IPS-20b (cell line): ENCODE measurements at regions not wholly inside any gene's neighbourhood (a gene's known extent, or its start where the extent isn't known, plus 50 kb on each side); places are given as distances from the start of the nearest gene placed in this dataset.

Experiments used
- H3K27ac ChIP-seq: one replicate; pipeline ENCODE4 v1.5.1; 2013; ENCODE audit warnings: low read length
- H3K27me3 ChIP-seq: 2 replicates; pipeline ENCODE4 v1.6.1; 2013; ENCODE audit warnings: mild to moderate bottlenecking, low read length, inconsistent platforms; ENCODE audit not compliant: insufficient read depth
- H3K36me3 ChIP-seq: 2 replicates; pipeline ENCODE4 v1.6.1; 2013; ENCODE audit warnings: low read depth, mild to moderate bottlenecking, inconsistent platforms, low read length, moderate library complexity; ENCODE audit not compliant: insufficient read depth
- H3K4me1 ChIP-seq: 2 replicates; pipeline ENCODE4 v1.6.1; 2013; ENCODE audit warnings: mild to moderate bottlenecking, control low read depth, inconsistent platforms, low read length, moderate library complexity; ENCODE audit not compliant: insufficient read depth
- H3K4me3 ChIP-seq: 2 replicates; pipeline ENCODE4 v1.5.1; 2013; ENCODE audit warnings: mild to moderate bottlenecking, low read length, inconsistent platforms
- H3K9ac ChIP-seq: 2 replicates; pipeline ENCODE4 v1.6.1; 2013; ENCODE audit warnings: low read depth, mild to moderate bottlenecking, inconsistent platforms, low read length, moderate library complexity
- H3K9me3 ChIP-seq: 2 replicates; pipeline ENCODE4 v1.6.1; 2013; ENCODE audit warnings: mild to moderate bottlenecking, low read depth, low read length, inconsistent platforms; ENCODE audit not compliant: insufficient read depth

DNA sequence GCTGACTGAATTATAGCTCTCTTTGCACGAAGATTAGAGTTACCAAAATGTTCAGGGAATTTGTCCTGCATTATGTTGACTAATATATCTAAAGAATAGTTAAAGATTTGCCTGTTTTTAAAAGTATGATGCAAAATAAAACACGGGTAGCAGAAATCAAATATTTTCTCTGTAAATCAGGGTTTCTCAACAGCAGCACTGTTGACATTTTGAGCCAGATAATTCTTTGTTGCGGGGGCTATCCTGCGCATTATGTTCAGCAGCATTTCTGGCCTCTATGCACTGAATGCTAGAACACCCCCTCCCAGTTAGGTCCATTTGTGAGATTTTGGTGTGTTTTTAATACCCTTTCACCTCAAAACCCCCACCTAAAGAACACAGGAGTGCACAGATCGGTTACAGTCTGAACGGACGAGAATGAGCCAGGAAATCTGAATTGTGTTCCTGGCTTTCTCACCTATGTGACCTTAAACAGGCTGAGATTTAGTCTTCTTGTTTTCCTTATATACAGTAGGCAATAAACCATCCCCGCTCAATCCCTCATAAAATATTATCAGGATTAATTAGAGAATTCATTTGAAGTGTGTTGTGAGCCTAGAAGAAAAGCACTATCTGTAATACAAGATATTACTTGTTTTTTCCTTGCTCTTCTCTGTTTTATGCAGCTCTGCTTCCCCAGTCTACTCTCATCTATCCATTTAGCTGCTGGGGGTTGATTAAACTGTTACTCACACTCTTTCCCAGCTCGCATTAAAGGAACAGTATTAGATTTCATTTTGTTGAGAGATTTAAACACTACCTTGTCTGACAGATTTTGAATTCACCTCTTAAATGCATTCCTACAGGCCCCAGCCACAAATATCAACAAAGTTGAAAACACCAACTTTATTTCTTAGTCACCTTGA is 247.5 kb upstream of the GOLIM4 start:
- H3K9me3 ChIP-seq = no peaks in the 10 kb centered on the region
- no peak overlapping the region for H3K4me3 ChIP-seq
- H3K27ac ChIP-seq = no peak overlapping the region
- H3K27me3 ChIP-seq = no peaks in the 10 kb centered on the region
- H3K9ac ChIP-seq = no peak overlapping the region
- no peaks in the 10 kb centered on the region for H3K36me3 ChIP-seq
- peaks cover 6% of the 10 kb centered on the region; the same call in 1 of the 2 replicates for H3K4me1 ChIP-seq

DNA sequence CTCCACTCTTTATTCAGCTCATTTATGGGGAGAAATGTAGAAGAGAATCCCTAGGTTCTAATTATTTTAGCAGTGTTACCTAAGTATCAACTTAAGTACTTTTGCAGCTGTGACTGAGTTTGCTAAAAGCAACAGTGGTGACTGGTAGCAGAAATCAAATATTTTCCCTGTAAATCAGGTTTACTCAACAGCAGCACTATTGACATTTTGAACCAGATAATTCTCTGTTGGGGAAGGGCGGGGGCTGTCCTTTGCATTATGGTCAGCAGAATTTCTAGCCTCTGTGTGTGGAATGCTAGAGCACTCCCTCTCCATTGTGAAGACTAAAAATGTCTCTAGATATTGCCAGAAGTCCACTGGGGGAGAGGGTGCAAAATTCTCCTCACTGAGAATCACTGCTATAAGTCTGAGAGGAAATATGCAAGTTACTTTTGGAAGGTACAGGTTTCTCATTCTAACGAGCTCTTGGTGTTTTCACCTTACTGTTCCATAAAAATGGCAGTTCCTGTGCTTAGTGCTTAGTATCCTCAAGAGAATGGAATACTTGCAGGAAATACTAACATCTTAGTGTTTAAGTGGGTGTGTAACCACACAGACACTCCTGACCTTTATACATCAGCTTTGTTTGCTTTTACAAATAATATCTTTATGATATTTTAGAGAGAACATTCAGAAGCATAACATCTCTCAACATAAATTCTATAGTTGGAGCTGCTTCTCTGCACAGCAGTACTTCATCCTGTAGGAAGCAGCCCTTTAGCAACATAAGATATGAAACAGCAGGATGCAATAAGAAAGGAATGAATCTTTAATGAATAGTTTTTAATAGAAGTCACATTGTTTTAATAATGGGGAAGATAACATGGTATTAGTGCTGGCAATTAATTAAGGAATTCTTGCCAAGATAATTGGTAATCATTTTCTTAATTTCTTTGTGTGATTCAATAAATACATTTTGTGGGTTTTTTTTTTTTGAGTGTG is 246.5 kb upstream of the GOLIM4 start:
- Histone ChIP-seq H3K9ac (no peak overlapping the region), H3K27ac (no peak overlapping the region), H3K9me3 (no peaks in the 10 kb centered on the region), H3K27me3 (no peaks in the 10 kb centered on the region), H3K4me1 (peaks cover 6% of the 10 kb centered on the region; the same call in 1 of the 2 replicates), H3K4me3 (no peak overlapping the region), H3K36me3 (no peaks in the 10 kb centered on the region)

DNA sequence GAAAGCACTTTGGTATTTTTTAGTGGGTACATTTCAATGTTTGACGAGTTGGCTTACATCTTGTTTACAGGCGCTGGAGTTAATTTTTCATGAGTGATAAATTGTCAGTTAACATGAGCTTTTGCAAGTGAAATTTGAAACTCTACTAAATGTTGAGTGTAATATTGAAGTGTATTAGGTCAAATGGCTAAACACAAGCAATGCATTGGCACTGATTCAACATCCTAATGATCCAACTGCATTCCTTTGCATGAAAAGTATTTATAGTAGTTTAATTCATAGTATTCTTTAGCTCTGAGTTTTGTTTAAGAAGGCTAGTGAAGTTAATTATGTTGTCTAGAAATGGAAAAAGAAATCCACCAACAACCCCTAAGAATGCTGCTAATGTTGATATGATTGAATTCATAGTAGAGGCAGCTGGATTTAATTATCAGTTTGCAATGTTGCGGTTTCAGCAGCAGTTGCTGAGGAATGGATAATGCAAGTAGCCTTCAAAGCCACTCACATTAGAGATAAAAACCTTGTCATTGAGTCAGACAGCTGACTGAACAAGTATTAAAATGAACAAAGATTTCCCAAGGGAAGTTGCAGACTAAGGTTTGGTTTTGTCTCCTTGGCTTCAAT is 245.6 kb upstream of the GOLIM4 start:
- peaks cover 6% of the 10 kb centered on the region; the same call in 1 of the 2 replicates for H3K4me1 ChIP-seq
- H3K9me3 ChIP-seq = no peaks in the 10 kb centered on the region
- H3K9ac ChIP-seq = no peak overlapping the region
- H3K36me3 ChIP-seq = no peaks in the 10 kb centered on the region
- H3K4me3 ChIP-seq = no peak overlapping the region
- no peak overlapping the region for H3K27ac ChIP-seq
- no peaks in the 10 kb centered on the region for H3K27me3 ChIP-seq

DNA sequence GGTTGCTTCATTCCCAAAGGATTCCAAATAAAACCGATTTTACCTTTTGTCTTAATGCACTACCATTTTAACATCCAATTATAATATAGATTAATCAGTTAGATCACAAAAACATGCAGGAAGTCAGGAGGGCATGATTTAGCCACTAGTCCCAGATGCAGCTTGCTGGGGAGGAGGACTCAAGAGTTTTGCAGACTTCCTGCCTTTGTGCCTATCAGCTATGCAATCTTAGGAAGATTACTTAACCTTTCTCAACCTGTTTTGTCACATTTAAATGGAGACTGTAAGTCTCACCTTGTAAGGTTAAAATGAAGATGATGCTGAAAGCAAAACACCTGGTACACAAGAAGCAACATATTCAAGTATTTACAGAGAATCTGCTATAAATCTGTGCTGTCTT is 242.4 kb upstream of the GOLIM4 start:
- no peaks in the 10 kb centered on the region for H3K9me3 ChIP-seq
- H3K27me3 ChIP-seq = no peaks in the 10 kb centered on the region
- peaks cover 6% of the 10 kb centered on the region; the same call in 1 of the 2 replicates for H3K4me1 ChIP-seq
- no peak overlapping the region for H3K9ac ChIP-seq
- no peak overlapping the region for H3K27ac ChIP-seq
- no peak overlapping the region for H3K4me3 ChIP-seq
- no peaks in the 10 kb centered on the region for H3K36me3 ChIP-seq

DNA sequence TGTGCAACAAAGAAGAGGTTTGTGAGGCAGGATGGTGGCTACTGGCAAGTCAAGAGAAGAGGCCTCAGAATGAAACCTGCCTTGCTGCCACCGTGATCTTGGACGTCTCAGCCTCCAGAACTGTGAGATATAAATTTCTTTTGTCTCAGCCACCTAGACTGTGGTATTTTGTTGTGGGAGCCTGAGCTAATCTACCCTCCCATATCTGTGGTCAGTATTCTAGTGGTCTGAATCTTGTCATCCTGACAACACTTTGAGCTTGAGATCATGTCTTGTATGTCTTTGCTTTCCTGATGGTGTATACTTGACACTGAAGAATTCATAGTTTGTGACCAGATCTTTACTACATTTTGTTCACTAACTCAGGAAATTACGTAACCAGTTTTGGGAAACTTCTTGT is 240.6 kb upstream of the GOLIM4 start:
- H3K9me3 ChIP-seq = no peaks in the 10 kb centered on the region
- no peaks in the 10 kb centered on the region for H3K4me1 ChIP-seq
- H3K36me3 ChIP-seq = no peaks in the 10 kb centered on the region
- H3K9ac ChIP-seq = no peak overlapping the region
- H3K27me3 ChIP-seq = no peaks in the 10 kb centered on the region
- no peak overlapping the region for H3K27ac ChIP-seq
- no peak overlapping the region for H3K4me3 ChIP-seq

DNA sequence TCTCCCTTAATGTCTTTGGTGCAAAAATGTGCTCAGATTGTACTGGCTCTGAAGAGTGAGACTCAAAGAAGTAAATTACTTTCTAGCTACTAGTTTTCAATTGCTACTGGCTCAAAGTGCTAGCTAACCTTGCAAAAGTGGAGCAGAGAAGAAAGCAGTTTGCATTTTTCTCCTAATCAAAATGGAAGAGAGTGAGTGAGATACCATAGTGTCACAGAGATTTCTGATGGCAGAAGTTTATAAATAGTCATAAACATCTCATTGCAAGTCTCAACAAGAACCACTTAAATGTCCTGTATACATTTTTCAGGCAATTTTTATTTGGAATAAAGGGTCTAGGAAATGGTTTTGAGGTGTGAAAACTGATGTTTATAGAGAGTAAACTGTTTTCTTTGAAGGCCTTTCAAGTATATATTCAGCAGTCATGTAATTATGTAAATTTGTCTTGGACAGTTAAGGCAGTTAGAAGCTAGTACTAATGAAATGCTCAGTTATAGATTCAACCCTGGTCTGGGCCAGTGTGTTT is 237.7 kb upstream of the GOLIM4 start:
- H3K4me3 ChIP-seq = no peak overlapping the region

DNA sequence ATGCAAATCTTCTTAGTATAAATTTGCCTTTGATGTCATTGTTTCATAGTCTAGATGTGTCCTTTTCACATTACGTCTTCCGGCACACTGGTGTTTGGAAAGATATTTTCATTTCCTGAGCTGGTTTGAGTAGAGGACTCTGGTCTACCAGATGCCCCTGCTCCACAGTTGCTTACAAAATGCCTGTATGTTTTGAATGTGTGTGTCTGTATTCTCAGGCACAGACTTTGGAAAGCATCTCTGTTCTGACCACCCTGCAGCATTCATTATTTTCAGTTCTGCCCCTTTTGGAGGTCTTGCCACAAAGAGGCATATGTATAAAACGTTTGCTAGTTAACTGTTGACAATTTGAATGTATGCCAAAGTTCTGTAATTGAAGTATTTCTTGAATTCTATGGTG is 236.0 kb upstream of the GOLIM4 start:
- no peak overlapping the region for H3K4me3 ChIP-seq
- H3K36me3 ChIP-seq = no peaks in the 10 kb centered on the region
- H3K27ac ChIP-seq = no peak overlapping the region
- no peak overlapping the region for H3K9ac ChIP-seq
- no peaks in the 10 kb centered on the region for H3K27me3 ChIP-seq
- no peaks in the 10 kb centered on the region for H3K9me3 ChIP-seq
- no peaks in the 10 kb centered on the region for H3K4me1 ChIP-seq

More for the DNA sequence above, 237.7 kb upstream of the GOLIM4 start:
- no peaks in the 10 kb centered on the region for H3K36me3 ChIP-seq
- no peaks in the 10 kb centered on the region for H3K9me3 ChIP-seq
- H3K27me3 ChIP-seq = no peaks in the 10 kb centered on the region
- no peak overlapping the region for H3K9ac ChIP-seq
- no peak overlapping the region for H3K27ac ChIP-seq
- H3K4me1 ChIP-seq = no peaks in the 10 kb centered on the region

DNA sequence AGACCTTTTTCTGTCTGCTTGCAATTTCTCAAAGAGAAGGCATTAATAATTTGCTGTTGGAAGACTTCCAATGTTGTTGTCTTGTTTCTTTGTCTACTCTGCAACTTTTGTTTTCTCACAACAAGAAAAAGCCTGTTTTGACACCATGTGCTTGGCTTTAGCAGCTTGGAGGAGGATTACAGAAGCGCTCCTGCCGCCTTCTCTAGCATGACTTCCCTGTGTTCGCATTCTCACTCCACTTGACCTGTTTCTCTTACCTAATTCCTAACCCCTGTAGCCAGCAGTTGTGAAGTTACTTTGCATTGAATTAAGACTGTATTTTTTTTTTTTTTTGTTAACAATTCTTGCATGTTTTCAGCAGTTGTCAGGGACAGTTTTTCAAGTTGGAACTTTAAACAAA is 235.3 kb upstream of the GOLIM4 start:
- Histone ChIP-seq H3K9me3 (no peaks in the 10 kb centered on the region), H3K27ac (no peak overlapping the region), H3K4me1 (no peaks in the 10 kb centered on the region), H3K36me3 (no peaks in the 10 kb centered on the region), H3K9ac (no peak overlapping the region), H3K27me3 (no peaks in the 10 kb centered on the region), H3K4me3 (no peak overlapping the region)

DNA sequence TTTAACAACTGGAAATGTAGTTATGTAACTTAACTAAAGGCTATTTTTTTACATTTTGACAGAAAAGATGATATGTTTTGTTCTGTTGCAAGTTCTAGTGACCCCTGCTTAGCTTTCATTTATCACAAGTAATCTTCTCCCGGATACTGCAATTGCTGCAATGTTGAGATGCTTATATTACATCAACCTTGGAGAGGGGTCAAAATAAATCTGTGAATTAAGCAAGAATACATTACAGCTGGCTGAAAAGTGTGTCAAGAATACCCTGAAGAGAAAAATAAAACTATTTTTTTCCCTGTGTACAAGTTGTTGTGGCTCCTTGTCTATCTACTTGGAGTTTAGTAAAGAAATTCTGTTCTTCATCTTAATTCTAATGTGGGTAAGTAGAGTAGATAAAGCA is 232.1 kb upstream of the GOLIM4 start:
- no peaks in the 10 kb centered on the region for H3K27me3 ChIP-seq
- H3K27ac ChIP-seq = no peak overlapping the region
- H3K36me3 ChIP-seq = no peaks in the 10 kb centered on the region
- no peak overlapping the region for H3K4me3 ChIP-seq
- no peak overlapping the region for H3K9ac ChIP-seq
- H3K4me1 ChIP-seq = no peaks in the 10 kb centered on the region
- H3K9me3 ChIP-seq = no peaks in the 10 kb centered on the region

DNA sequence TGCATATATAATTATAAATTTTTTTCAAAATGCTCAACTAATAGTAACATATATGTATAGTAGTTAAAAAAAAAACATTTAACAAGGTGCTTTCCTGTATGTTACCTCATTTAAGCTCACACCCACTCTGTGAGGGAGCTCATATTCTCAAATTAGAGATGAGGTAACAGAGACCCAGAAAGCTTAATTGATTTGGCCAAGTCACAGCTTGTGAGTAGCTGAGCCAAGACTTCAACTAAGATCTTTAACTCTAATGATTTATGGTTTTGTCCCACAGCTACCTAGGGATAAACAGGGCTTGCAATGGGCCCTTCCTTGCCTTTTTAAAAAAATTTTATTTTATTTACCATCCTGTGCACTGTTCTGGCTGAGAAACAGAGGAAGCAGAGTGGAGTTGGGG is 230.0 kb upstream of the GOLIM4 start:
- no peak overlapping the region for H3K27ac ChIP-seq
- H3K4me1 ChIP-seq = no peaks in the 10 kb centered on the region
- H3K36me3 ChIP-seq = no peaks in the 10 kb centered on the region
- no peaks in the 10 kb centered on the region for H3K9me3 ChIP-seq
- H3K4me3 ChIP-seq = no peak overlapping the region
- no peaks in the 10 kb centered on the region for H3K27me3 ChIP-seq
- H3K9ac ChIP-seq = no peak overlapping the region

DNA sequence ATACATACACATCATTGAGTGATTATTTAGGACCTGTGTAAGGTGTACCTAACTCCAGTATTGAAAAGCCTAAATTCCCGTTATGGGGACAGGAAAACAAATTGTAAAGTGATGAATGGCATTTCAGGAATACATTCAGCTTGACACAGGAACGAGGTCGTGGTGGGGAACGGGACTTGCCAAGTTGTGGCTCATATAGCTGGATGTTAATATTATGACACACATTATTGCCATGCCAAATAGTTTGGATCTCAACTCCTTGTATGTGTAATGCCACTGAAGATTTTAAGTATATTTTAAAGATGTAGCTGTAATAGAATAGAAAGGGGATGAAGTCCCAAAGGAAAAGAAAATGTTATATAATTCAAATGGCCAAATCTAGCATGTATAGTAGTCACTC is 227.2 kb upstream of the GOLIM4 start:
- H3K9me3 ChIP-seq = no peaks in the 10 kb centered on the region
- no peak overlapping the region for H3K27ac ChIP-seq
- no peaks in the 10 kb centered on the region for H3K36me3 ChIP-seq
- H3K27me3 ChIP-seq = no peaks in the 10 kb centered on the region
- no peak overlapping the region for H3K4me3 ChIP-seq
- no peak overlapping the region for H3K9ac ChIP-seq
- H3K4me1 ChIP-seq = no peaks in the 10 kb centered on the region
